Neural progenitor cell (in vitro differentiated cells): ENCODE measurements at regions not wholly inside any gene's neighbourhood (a gene's known extent, or its start where the extent isn't known, plus 50 kb on each side); places are given as distances from the start of the nearest gene placed in this dataset.

Source experiments
- DNase-seq: peaks from one replicate; pipeline ENCODE4 v3.0.0-alpha.2; 2016; ENCODE audit warnings: low spot score
- H2AFZ ChIP-seq: fragments of 200-600 bp; sonication (generic); replicated peaks from 2 replicates; pipeline ENCODE4 v1.6.1; 2016; ENCODE audit warnings: antibody characterized with exemption
- H3F3A ChIP-seq: fragments of 200-600 bp; sonication (generic); 2 replicates; pipeline ENCODE4 v1.6.1; 2016; ENCODE audit warnings: antibody characterized with exemption, low read depth
- H3K27ac ChIP-seq: fragments of 200-600 bp; sonication (generic); 2 replicates; pipeline ENCODE4 v1.5.1; 2016; ENCODE audit warnings: mild to moderate bottlenecking
- H3K27me3 ChIP-seq: fragments of 200-600 bp; sonication (generic); 2 replicates; pipeline ENCODE4 v1.6.1; 2016; ENCODE audit warnings: mild to moderate bottlenecking, moderate library complexity
- H3K36me3 ChIP-seq: fragments of 200-600 bp; sonication (generic); 2 replicates; pipeline ENCODE4 v1.5.1; 2016
- H3K4me1 ChIP-seq: fragments of 200-600 bp; sonication (generic); 2 replicates; pipeline ENCODE4 v1.6.1; 2016; ENCODE audit warnings: mixed run types
- H3K4me2 ChIP-seq: fragments of 200-600 bp; sonication (generic); 2 replicates; pipeline ENCODE4 v1.6.1; 2016
- H3K4me3 ChIP-seq: fragments of 200-600 bp; sonication (generic); 2 replicates; pipeline ENCODE4 v1.5.1; 2016
- H3K79me2 ChIP-seq: fragments of 200-600 bp; sonication (generic); 2 replicates; pipeline ENCODE4 v1.6.1; 2016; ENCODE audit warnings: low read depth
- H3K9ac ChIP-seq: fragments of 200-600 bp; sonication (generic); 2 replicates; pipeline ENCODE4 v1.6.1; 2016
- H3K9me3 ChIP-seq: fragments of 200-600 bp; sonication (generic); 2 replicates; pipeline ENCODE4 v1.5.1; 2016; ENCODE audit warnings: low read depth
- H4K20me1 ChIP-seq: fragments of 200-600 bp; sonication (generic); 2 replicates; pipeline ENCODE4 v1.6.1; 2016; ENCODE audit warnings: low read depth
- H3K27ac Mint-ChIP-seq: 3 replicates; pipeline ENCODE4 v1.8.0; 2021; ENCODE audit warnings: mixed read lengths
- H3K27me3 Mint-ChIP-seq: 2 replicates; pipeline ENCODE4 v1.8.0; 2022; ENCODE audit warnings: low read depth, mild to moderate bottlenecking, inconsistent platforms, moderate library complexity, mixed read lengths; ENCODE audit not compliant: insufficient read depth
- H3K36me3 Mint-ChIP-seq: 3 replicates; pipeline ENCODE4 v1.8.0; 2021; ENCODE audit warnings: mixed read lengths
- H3K4me1 Mint-ChIP-seq: 3 replicates; pipeline ENCODE4 v1.8.0; 2021; ENCODE audit warnings: mixed read lengths
- H3K4me3 Mint-ChIP-seq: 3 replicates; pipeline ENCODE4 v1.8.0; 2021; ENCODE audit warnings: mild to moderate bottlenecking, moderate library complexity, mixed read lengths
- H3K9me3 Mint-ChIP-seq: 3 replicates; pipeline ENCODE4 v1.8.0; 2020; ENCODE audit warnings: mixed read lengths
- CTCF ChIP-seq: fragments of 200-600 bp; sonication (generic); IDR thresholded peaks from 2 replicates; pipeline ENCODE4 v1.5.1; 2017; ENCODE audit warnings: antibody characterized with exemption, mild to moderate bottlenecking
- EZH2 ChIP-seq: fragments of 200-600 bp; sonication (generic); IDR thresholded peaks from 2 replicates; pipeline ENCODE4 v1.6.1; 2017; ENCODE audit warnings: antibody characterized with exemption, mild to moderate bottlenecking, moderate library complexity
- EZH2phosphoT487 ChIP-seq: fragments of 200-600 bp; sonication (generic); IDR thresholded peaks from 2 replicates; pipeline ENCODE4 v1.6.1; 2017; ENCODE audit warnings: antibody characterized with exemption

GRCh38 chr19:28508666-28509065, 704.3 kb downstream of the UQCRFS1 start:
- Histone ChIP-seq H3K4me1 (peaks cover 11% of the 10 kb centered on the region), H3K27me3 (no peaks in the 10 kb centered on the region), H3K9ac (no peak overlapping the region), H3K4me2 (peak overlapping the region; percentile 23), H3K9me3 (no peaks in the 10 kb centered on the region), H3K79me2 (no peaks in the 10 kb centered on the region), H2AFZ (no peak overlapping the region), H4K20me1 (no peaks in the 10 kb centered on the region), H3K36me3 (no peaks in the 10 kb centered on the region), H3K27ac (no peak overlapping the region), H3F3A (no peaks in the 10 kb centered on the region), H3K4me3 (no peak overlapping the region)
- H3K4me1 Mint-ChIP-seq: peaks cover 10% of the 10 kb centered on the region
- TF ChIP-seq CTCF: no peak
- no peak for TF ChIP-seq EZH2
- no peak for TF ChIP-seq EZH2phosphoT487
- H3K27ac Mint-ChIP-seq: no peak overlapping the region
- peaks cover 2% of the 10 kb centered on the region for H3K27me3 Mint-ChIP-seq
- no peaks in the 10 kb centered on the region for H3K9me3 Mint-ChIP-seq
- no peaks in the 10 kb centered on the region for H3K36me3 Mint-ChIP-seq
- H3K4me3 Mint-ChIP-seq: no peak overlapping the region
- no peak for DNase-seq

- DNase-seq: no peak
- H3K36me3 ChIP-seq: no peaks in the 10 kb centered on the region
- peaks cover 27% of the 10 kb centered on the region for H3K4me1 Mint-ChIP-seq
- H3K9me3 Mint-ChIP-seq: no peaks in the 10 kb centered on the region
- H3K27ac ChIP-seq: no peak overlapping the region
- no peaks in the 10 kb centered on the region for H3K27me3 ChIP-seq
- H3K79me2 ChIP-seq: no peaks in the 10 kb centered on the region
- H2AFZ ChIP-seq: no peak overlapping the region
- TF ChIP-seq EZH2phosphoT487: no peak
- no peak for TF ChIP-seq CTCF
- TF ChIP-seq EZH2: no peak
- no peaks in the 10 kb centered on the region for H3F3A ChIP-seq
- no peaks in the 10 kb centered on the region for H4K20me1 ChIP-seq
- H3K9me3 ChIP-seq: no peaks in the 10 kb centered on the region
- no peaks in the 10 kb centered on the region for H3K36me3 Mint-ChIP-seq
- peaks cover 18% of the 10 kb centered on the region for H3K4me1 ChIP-seq
- H3K4me3 ChIP-seq: no peak overlapping the region
- H3K4me3 Mint-ChIP-seq: no peak overlapping the region
- H3K27me3 Mint-ChIP-seq: peaks cover 2% of the 10 kb centered on the region
- no peak overlapping the region for H3K9ac ChIP-seq
- no peak overlapping the region for H3K4me2 ChIP-seq
- no peak overlapping the region for H3K27ac Mint-ChIP-seq
Observed at GRCh38 chr19:28505933-28506332, 707.0 kb downstream of the UQCRFS1 start.

GRCh38 chr19:28505134-28505533, 707.8 kb downstream of the UQCRFS1 start:
- Histone ChIP-seq H3F3A (no peaks in the 10 kb centered on the region), H2AFZ (no peak overlapping the region), H3K4me3 (no peak overlapping the region), H3K9ac (no peak overlapping the region), H3K27ac (no peak overlapping the region), H4K20me1 (no peaks in the 10 kb centered on the region), H3K79me2 (no peaks in the 10 kb centered on the region), H3K36me3 (no peaks in the 10 kb centered on the region), H3K27me3 (no peaks in the 10 kb centered on the region), H3K4me1 (peaks cover 18% of the 10 kb centered on the region), H3K9me3 (no peaks in the 10 kb centered on the region), H3K4me2 (no peak overlapping the region)
- no peak overlapping the region for H3K27ac Mint-ChIP-seq
- H3K27me3 Mint-ChIP-seq: peaks cover 6% of the 10 kb centered on the region
- TF ChIP-seq EZH2phosphoT487 (no peak), CTCF (no peak), EZH2 (no peak)
- no peaks in the 10 kb centered on the region for H3K9me3 Mint-ChIP-seq
- no peak overlapping the region for H3K4me3 Mint-ChIP-seq
- no peak for DNase-seq
- peaks cover 30% of the 10 kb centered on the region for H3K4me1 Mint-ChIP-seq
- H3K36me3 Mint-ChIP-seq: no peaks in the 10 kb centered on the region

- no peak overlapping the region for H3K9ac ChIP-seq
- peaks cover 18% of the 10 kb centered on the region for H3K4me1 ChIP-seq
- TF ChIP-seq EZH2phosphoT487 (no peak), CTCF (no peak), EZH2 (no peak)
- H3K79me2 ChIP-seq: no peaks in the 10 kb centered on the region
- peaks cover 33% of the 10 kb centered on the region for H3K4me1 Mint-ChIP-seq
- no peaks in the 10 kb centered on the region for H3K9me3 ChIP-seq
- no peaks in the 10 kb centered on the region for H3K27me3 ChIP-seq
- no peaks in the 10 kb centered on the region for H4K20me1 ChIP-seq
- no peak overlapping the region for H3K4me2 ChIP-seq
- H3F3A ChIP-seq: no peaks in the 10 kb centered on the region
- no peak overlapping the region for H2AFZ ChIP-seq
- H3K27ac ChIP-seq: no peak overlapping the region
- DNase-seq: peak; percentile 34
- H3K36me3 ChIP-seq: no peaks in the 10 kb centered on the region
- peak overlapping the region; percentile 72 for H3K27ac Mint-ChIP-seq
- H3K9me3 Mint-ChIP-seq: no peaks in the 10 kb centered on the region
- H3K36me3 Mint-ChIP-seq: no peaks in the 10 kb centered on the region
- peaks cover 4% of the 10 kb centered on the region for H3K27me3 Mint-ChIP-seq
- no peak overlapping the region for H3K4me3 Mint-ChIP-seq
- no peak overlapping the region for H3K4me3 ChIP-seq
Observed at GRCh38 chr19:28504727-28505126, 708.2 kb downstream of the UQCRFS1 start.
